PC-9 (cell line): ENCODE measurements at regions not wholly inside any gene's neighbourhood (a gene's known extent, or its start where the extent isn't known, plus 50 kb on each side); places are given as distances from the start of the nearest gene placed in this dataset.

Source experiments
- BruUV-seq: library from RNA; stranded (reverse); fragments of 400-500 nt; replicated peaks from 2 replicates; lab custom pipeline; 2021; lab: Mats Ljungman, UMichigan
- CTCF ChIA-PET: fragments of 300-600 bp; sonication (Branson Sonifier 250); formaldehyde crosslinking; loops from one replicate; lab custom pipeline; 2022; ENCODE audit warnings: antibody characterized with exemption; lab: Charles Lee
- POLR2A ChIA-PET: fragments of 300-600 bp; sonication (Branson Sonifier 250); formaldehyde crosslinking; loops from one replicate; lab custom pipeline; 2022; ENCODE audit warnings: antibody characterized with exemption; ENCODE audit not compliant: unreplicated experiment; lab: Charles Lee
- DNase-seq, 2 experiments: peaks; one replicate each; pipeline versions ENCODE4 v3.0.0 to v3.0.0-alpha.2; 2015 to 2022; ENCODE audit warnings: mixed read lengths in 1 of 2
- H2AFZ ChIP-seq: fragments of 200-600 bp; sonication (generic); 2 replicates; pipeline ENCODE4 v1.8.1; 2017; ENCODE audit warnings: antibody characterized with exemption
- H3F3A ChIP-seq: fragments of 200-600 bp; sonication (generic); 2 replicates; pipeline ENCODE4 v1.8.1; 2017; ENCODE audit warnings: antibody characterized with exemption, mild to moderate bottlenecking, low read depth; ENCODE audit not compliant: insufficient read depth
- H3K27ac ChIP-seq: fragments of 200-600 bp; sonication (generic); 2 replicates; pipeline ENCODE4 v1.6.1; 2016; ENCODE audit warnings: mixed run types
- H3K27me3 ChIP-seq: fragments of 200-600 bp; sonication (generic); 2 replicates; pipeline ENCODE4 v1.6.1; 2016; ENCODE audit warnings: low read depth, mixed run types; ENCODE audit not compliant: insufficient read depth
- H3K36me3 ChIP-seq: fragments of 200-600 bp; sonication (generic); 2 replicates; pipeline ENCODE4 v1.6.1; 2016; ENCODE audit warnings: low read depth, mixed run types
- H3K4me1 ChIP-seq: fragments of 200-600 bp; sonication (generic); replicated peaks from 2 replicates; pipeline ENCODE4 v1.6.1; 2016; ENCODE audit warnings: mixed run types; ENCODE audit not compliant: insufficient read depth
- H3K4me2 ChIP-seq: fragments of 200-600 bp; sonication (generic); 2 replicates; pipeline ENCODE4 v1.6.1; 2017; ENCODE audit warnings: mixed run types
- H3K4me3 ChIP-seq: fragments of 200-600 bp; sonication (generic); 2 replicates; pipeline ENCODE4 v1.6.1; 2016; ENCODE audit warnings: mixed run types
- H3K79me2 ChIP-seq: fragments of 200-600 bp; sonication (generic); 2 replicates; pipeline ENCODE4 v1.6.1; 2017; ENCODE audit warnings: low read depth, mixed run types
- H3K9me2 ChIP-seq: fragments of 200-600 bp; sonication (generic); 2 replicates; pipeline ENCODE4 v1.8.1; 2017; ENCODE audit warnings: mild to moderate bottlenecking; ENCODE audit not compliant: insufficient read depth
- H3K9me3 ChIP-seq: fragments of 200-600 bp; sonication (generic); 2 replicates; pipeline ENCODE4 v1.8.1; 2016; ENCODE audit warnings: low read depth; ENCODE audit not compliant: insufficient read depth
- H4K20me1 ChIP-seq: fragments of 200-600 bp; sonication (generic); 2 replicates; pipeline ENCODE4 v1.8.1; 2017; ENCODE audit not compliant: insufficient read depth
- CTCF ChIP-seq: fragments of 200-600 bp; sonication (generic); conservative IDR thresholded peaks from 2 replicates; pipeline ENCODE4 v1.6.1; 2017; ENCODE audit warnings: mixed run types, antibody characterized with exemption, mild to moderate bottlenecking, moderate library complexity
- EZH2 ChIP-seq: fragments of 200-600 bp; sonication (generic); IDR thresholded peaks from 2 replicates; pipeline ENCODE4 v1.8.0; 2017; ENCODE audit warnings: antibody characterized with exemption, low read depth
- intact Hi-C: fragments of 100-400 bp; cut with micrococcal nuclease; formaldehyde crosslinking; loops from one replicate; pipeline ENCODE4 v1.10.0; 2022; ENCODE audit not compliant: unreplicated experiment

- CTCF ChIA-PET, result no interaction called here
- POLR2A ChIA-PET, result no interaction called here
- Histone ChIP-seq H3K4me3 (no peak overlapping the region), H3K9me3 (no peaks in the 10 kb centered on the region), H3F3A (no peaks in the 10 kb centered on the region), H3K4me2 (no peak overlapping the region), H3K9me2 (no peaks in the 10 kb centered on the region), H4K20me1 (no peaks in the 10 kb centered on the region), H2AFZ (no peak overlapping the region), H3K79me2 (no peaks in the 10 kb centered on the region), H3K27me3 (peaks cover 97% of the 10 kb centered on the region), H3K27ac (no peak overlapping the region), H3K36me3 (no peaks in the 10 kb centered on the region), H3K4me1 (no peaks in the 10 kb centered on the region)
- no peak for DNase-seq
- intact Hi-C loops, result no loop called here
- no TSS peak for BruUV-seq
- TF ChIP-seq CTCF (no peak), EZH2 (no peak)
These were observed 100.0 kb upstream of the SOX1 start for GRCh38 chr13:111966933-111967332.

GRCh38 chr13:111967572-111968201, 99.3 kb upstream of the SOX1 start:
- Histone ChIP-seq H3K27ac (no peak overlapping the region), H3F3A (no peaks in the 10 kb centered on the region), H3K4me1 (no peaks in the 10 kb centered on the region), H3K4me2 (no peak overlapping the region), H3K27me3 (peaks cover 97% of the 10 kb centered on the region), H2AFZ (no peak overlapping the region), H3K79me2 (no peaks in the 10 kb centered on the region), H3K9me2 (no peaks in the 10 kb centered on the region), H3K4me3 (no peak overlapping the region), H3K9me3 (no peaks in the 10 kb centered on the region), H4K20me1 (no peaks in the 10 kb centered on the region), H3K36me3 (no peaks in the 10 kb centered on the region)
- TF ChIP-seq EZH2 (no peak), CTCF (no peak)
- ChIA-PET CTCF (no interaction called here), POLR2A (no interaction called here)
- intact Hi-C loops, result no loop called here
- no peak for DNase-seq
- no TSS peak for BruUV-seq

- no TSS peak for BruUV-seq
- no peaks in the 10 kb centered on the region for H3K9me3 ChIP-seq
- H3F3A ChIP-seq, result no peaks in the 10 kb centered on the region
- intact Hi-C loops, result no loop called here
- POLR2A ChIA-PET, result no interaction called here
- no peak overlapping the region for H3K27ac ChIP-seq
- H2AFZ ChIP-seq, result no peak overlapping the region
- no peaks in the 10 kb centered on the region for H4K20me1 ChIP-seq
- H3K79me2 ChIP-seq, result no peaks in the 10 kb centered on the region
- DNase-seq, result no peak
- CTCF ChIA-PET, result no interaction called here
- H3K4me2 ChIP-seq, result no peak overlapping the region
- H3K9me2 ChIP-seq, result no peaks in the 10 kb centered on the region
- H3K36me3 ChIP-seq, result no peaks in the 10 kb centered on the region
- H3K4me1 ChIP-seq, result no peaks in the 10 kb centered on the region
- no peak overlapping the region for H3K4me3 ChIP-seq
- peaks cover 97% of the 10 kb centered on the region for H3K27me3 ChIP-seq
- TF ChIP-seq CTCF (no peak), EZH2 (no peak)
These were observed 98.5 kb upstream of the SOX1 start for GRCh38 chr13:111968336-111969010.
